ENCODE measurements at regions not wholly inside any gene's neighbourhood (a gene's known extent, or its start where the extent isn't known, plus 50 kb on each side); places are given as distances from the start of the nearest gene placed in this dataset.

- Mint-ChIP-seq H3K9me3 (no peaks in the 10 kb centered on the region), H3K36me3 (ENCODE audit: insufficient read depth in 2 of 2) (no peaks in the 10 kb centered on the region)
- no peak for ATAC-seq (replicated peaks in 1 of 2)
Observed at GRCh38 chr6:40915165-40915564, 123.9 kb downstream of the UNC5CL start.

GRCh38 chr6:40914005-40914404 lies 125.0 kb downstream of the UNC5CL start:
- H3K4me1 Mint-ChIP-seq (ENCODE audit: low read depth): peaks cover 11% of the 10 kb centered on the region
- ATAC-seq (replicated peaks in 1 of 2): no peak
- no peak overlapping the region for H3K27ac Mint-ChIP-seq
- DNase-seq: no peak
- peaks cover 11% of the 10 kb centered on the region for H3K27me3 Mint-ChIP-seq (ENCODE audit: low read depth)
- no peak overlapping the region for H3K4me3 Mint-ChIP-seq
- H3K9me3 Mint-ChIP-seq: no peaks in the 10 kb centered on the region
- no peaks in the 10 kb centered on the region for H3K36me3 Mint-ChIP-seq (ENCODE audit: insufficient read depth in 2 of 2)

More at GRCh38 chr6:40915165-40915564, 123.9 kb downstream of the UNC5CL start:
- Mint-ChIP-seq H3K27me3 (ENCODE audit: low read depth) (peaks cover 15% of the 10 kb centered on the region), H3K4me1 (ENCODE audit: low read depth) (peaks cover 10% of the 10 kb centered on the region), H3K27ac (no peak overlapping the region), H3K4me3 (no peak overlapping the region)
- no peak for DNase-seq

- Mint-ChIP-seq H3K27me3 (ENCODE audit: low read depth) (peaks cover 18% of the 10 kb centered on the region), H3K4me3 (no peak overlapping the region), H3K36me3 (ENCODE audit: insufficient read depth in 2 of 2) (no peaks in the 10 kb centered on the region), H3K27ac (no peak overlapping the region), H3K9me3 (no peaks in the 10 kb centered on the region), H3K4me1 (ENCODE audit: low read depth) (peaks cover 11% of the 10 kb centered on the region)
- ATAC-seq (replicated peaks in 1 of 2) (peak; percentile 61 to 69), DNase-seq (peak; percentile 36 to 51)
Observed at GRCh38 chr6:40912158-40912946, 126.7 kb downstream of the UNC5CL start.

GRCh38 chr6:40910260-40910893 lies 128.6 kb downstream of the UNC5CL start:
- H3K27me3 Mint-ChIP-seq (ENCODE audit: low read depth): peaks cover 24% of the 10 kb centered on the region
- no peaks in the 10 kb centered on the region for H3K36me3 Mint-ChIP-seq (ENCODE audit: insufficient read depth in 2 of 2)
- H3K4me1 Mint-ChIP-seq (ENCODE audit: low read depth): peaks cover 11% of the 10 kb centered on the region
- DNase-seq (no peak), ATAC-seq (replicated peaks in 1 of 2) (peak; percentile 74 to 79)
- H3K4me3 Mint-ChIP-seq: no peak overlapping the region
- no peak overlapping the region for H3K27ac Mint-ChIP-seq
- H3K9me3 Mint-ChIP-seq: no peaks in the 10 kb centered on the region

- Mint-ChIP-seq H3K4me1 (ENCODE audit: low read depth) (peaks cover 11% of the 10 kb centered on the region), H3K9me3 (no peaks in the 10 kb centered on the region), H3K36me3 (ENCODE audit: insufficient read depth in 2 of 2) (no peaks in the 10 kb centered on the region), H3K4me3 (no peak overlapping the region), H3K27me3 (ENCODE audit: low read depth) (peaks cover 24% of the 10 kb centered on the region), H3K27ac (no peak overlapping the region)
- ATAC-seq (replicated peaks in 1 of 2) (no peak), DNase-seq (no peak)
Observed at GRCh38 chr6:40909811-40910210, 129.2 kb downstream of the UNC5CL start.

- peaks cover 35% of the 10 kb centered on the region for H3K27me3 Mint-ChIP-seq (ENCODE audit: low read depth)
- DNase-seq (no peak), ATAC-seq (replicated peaks in 1 of 2) (no peak)
- no peak overlapping the region for H3K27ac Mint-ChIP-seq
- no peaks in the 10 kb centered on the region for H3K36me3 Mint-ChIP-seq (ENCODE audit: insufficient read depth in 2 of 2)
- H3K4me3 Mint-ChIP-seq: no peak overlapping the region
- H3K9me3 Mint-ChIP-seq: no peaks in the 10 kb centered on the region
- peaks cover 11% of the 10 kb centered on the region for H3K4me1 Mint-ChIP-seq (ENCODE audit: low read depth)
Observed at GRCh38 chr6:40907198-40907701, 131.8 kb downstream of the UNC5CL start.

- Mint-ChIP-seq H3K36me3 (ENCODE audit: insufficient read depth in 2 of 2) (no peaks in the 10 kb centered on the region), H3K27ac (no peak overlapping the region), H3K4me1 (ENCODE audit: low read depth) (peaks cover 11% of the 10 kb centered on the region), H3K4me3 (no peak overlapping the region), H3K9me3 (no peaks in the 10 kb centered on the region), H3K27me3 (ENCODE audit: low read depth) (peaks cover 35% of the 10 kb centered on the region)
- no peak for DNase-seq
- ATAC-seq (replicated peaks in 1 of 2): no peak
Observed at GRCh38 chr6:40906759-40907158, 132.3 kb downstream of the UNC5CL start.

- no peak overlapping the region for H3K27ac Mint-ChIP-seq
- H3K9me3 Mint-ChIP-seq: no peaks in the 10 kb centered on the region
- H3K4me3 Mint-ChIP-seq: no peak overlapping the region
- DNase-seq (no peak), ATAC-seq (replicated peaks in 1 of 2) (no peak)
- H3K27me3 Mint-ChIP-seq (ENCODE audit: low read depth): peaks cover 35% of the 10 kb centered on the region
- H3K4me1 Mint-ChIP-seq (ENCODE audit: low read depth): no peaks in the 10 kb centered on the region
- H3K36me3 Mint-ChIP-seq (ENCODE audit: insufficient read depth in 2 of 2): no peaks in the 10 kb centered on the region
Observed at GRCh38 chr6:40904583-40905194, 134.3 kb downstream of the UNC5CL start.

GRCh38 chr6:40903456-40903855 lies 135.6 kb downstream of the UNC5CL start:
- no peaks in the 10 kb centered on the region for H3K36me3 Mint-ChIP-seq (ENCODE audit: insufficient read depth in 2 of 2)
- H3K27ac Mint-ChIP-seq: no peak overlapping the region
- no peak overlapping the region for H3K4me3 Mint-ChIP-seq

GRCh38 chr6:40901322-40902055 lies 137.5 kb downstream of the UNC5CL start:
- ATAC-seq (replicated peaks in 1 of 2) (no peak), DNase-seq (no peak)
- Mint-ChIP-seq H3K27ac (no peak overlapping the region), H3K36me3 (ENCODE audit: insufficient read depth in 2 of 2) (no peaks in the 10 kb centered on the region), H3K27me3 (ENCODE audit: low read depth) (peaks cover 11% of the 10 kb centered on the region), H3K9me3 (no peaks in the 10 kb centered on the region), H3K4me3 (no peak overlapping the region), H3K4me1 (ENCODE audit: low read depth) (no peaks in the 10 kb centered on the region)

More at GRCh38 chr6:40903456-40903855, 135.6 kb downstream of the UNC5CL start:
- Mint-ChIP-seq H3K4me1 (ENCODE audit: low read depth) (no peaks in the 10 kb centered on the region), H3K27me3 (ENCODE audit: low read depth) (peaks cover 29% of the 10 kb centered on the region), H3K9me3 (no peaks in the 10 kb centered on the region)
- no peak for ATAC-seq (replicated peaks in 1 of 2)
- DNase-seq: no peak

GRCh38 chr6:40900791-40901190 lies 138.2 kb downstream of the UNC5CL start:
- Mint-ChIP-seq H3K27ac (no peak overlapping the region), H3K9me3 (no peaks in the 10 kb centered on the region), H3K4me3 (no peak overlapping the region), H3K27me3 (ENCODE audit: low read depth) (peaks cover 11% of the 10 kb centered on the region), H3K4me1 (ENCODE audit: low read depth) (no peaks in the 10 kb centered on the region), H3K36me3 (ENCODE audit: insufficient read depth in 2 of 2) (no peaks in the 10 kb centered on the region)
- no peak for ATAC-seq (replicated peaks in 1 of 2)
- no peak for DNase-seq

GRCh38 chr6:40899684-40900155 lies 139.3 kb downstream of the UNC5CL start:
- DNase-seq (no peak), ATAC-seq (replicated peaks in 1 of 2) (no peak)
- Mint-ChIP-seq H3K36me3 (ENCODE audit: insufficient read depth in 2 of 2) (no peaks in the 10 kb centered on the region), H3K4me1 (ENCODE audit: low read depth) (no peaks in the 10 kb centered on the region), H3K27ac (no peak overlapping the region), H3K4me3 (no peak overlapping the region), H3K9me3 (no peaks in the 10 kb centered on the region), H3K27me3 (ENCODE audit: low read depth) (peaks cover 11% of the 10 kb centered on the region)

- no peak overlapping the region for H3K27ac Mint-ChIP-seq
- ATAC-seq (replicated peaks in 1 of 2) (no peak), DNase-seq (no peak)
- H3K27me3 Mint-ChIP-seq (ENCODE audit: low read depth): peaks cover 3% of the 10 kb centered on the region
- H3K4me1 Mint-ChIP-seq (ENCODE audit: low read depth): no peaks in the 10 kb centered on the region
- no peaks in the 10 kb centered on the region for H3K36me3 Mint-ChIP-seq (ENCODE audit: insufficient read depth in 2 of 2)
- H3K4me3 Mint-ChIP-seq: no peak overlapping the region
- no peaks in the 10 kb centered on the region for H3K9me3 Mint-ChIP-seq
Observed at GRCh38 chr6:40898073-40898472, 140.9 kb downstream of the UNC5CL start.
